ENCODE measurements at regions not wholly inside any gene's neighbourhood (a gene's known extent, or its start where the extent isn't known, plus 50 kb on each side); places are given as distances from the start of the nearest gene placed in this dataset.
A peak's percentile ranks its signal among the peaks of the same experiment; 100 is the strongest.

- no peak for TF ChIP-seq HEYL (CRISPR knock-in tag; IDR thresholded peaks at IDR 0.05)
- no peak for TF ChIP-seq RCOR1 (IDR thresholded peaks at IDR 0.05; ENCODE audit: low read depth, low read length)
- TF ChIP-seq HOXB13 (CRISPR knock-in tag; IDR thresholded peaks at IDR 0.05; ENCODE audit: low read depth), result no peak
- no peak for TF ChIP-seq CBX2 (IDR thresholded peaks at IDR 0.05; ENCODE audit: borderline replicate concordance, low read depth)
- no peak for TF ChIP-seq NPAS2 (CRISPR knock-in tag; IDR thresholded peaks at IDR 0.05; ENCODE audit: borderline replicate concordance)
- TF ChIP-seq CEBPB (IDR thresholded peaks at IDR 0.05), result no peak
- TF ChIP-seq FOXS1 (CRISPR knock-in tag; IDR thresholded peaks at IDR 0.05), result no peak
- TF ChIP-seq PHF8 (IDR thresholded peaks at IDR 0.05; ENCODE audit: borderline replicate concordance, low read depth), result no peak
- no peak for TF ChIP-seq ZC3H11A (IDR thresholded peaks at IDR 0.05)
Measured at GRCh38 chr2:142777742-142778141, 99.7 kb upstream of the KYNU start (continued).

GRCh38 chr2:142769761-142770160, 107.7 kb upstream of the KYNU start:
- Histone ChIP-seq H3K9me3 (peaks cover 4% of the 10 kb centered on the region; the same call in 2 of the 3 replicates), H3K4me2 (no peak overlapping the region), H3K4me1 (no peaks in the 10 kb centered on the region), H3K27ac (no peak overlapping the region), H3K4me3 (no peak overlapping the region)
- no peak for DNase-seq (ENCODE audit: low read depth in 1 of 2, low spot score in 1 of 2)
- POLR2A ChIA-PET, result no interaction called here
- WGBS (ENCODE audit: missing lambda C conversion rate), result 95% methylated on average over 1 of the region's 1 CpG
- no peak for ATAC-seq
- TF ChIP-seq NR3C1 (IDR thresholded peaks at IDR 0.05) (no peak), ZC3H11A (IDR thresholded peaks at IDR 0.05) (no peak), MAZ (IDR thresholded peaks at IDR 0.05; ENCODE audit: borderline replicate concordance, low read depth, low read length) (no peak), FOSL2 (IDR thresholded peaks at IDR 0.05) (no peak), FOSL2 (CRISPR knock-in tag; IDR thresholded peaks at IDR 0.05) (no peak), HOXB13 (CRISPR knock-in tag; IDR thresholded peaks at IDR 0.05; ENCODE audit: low read depth) (no peak), RARB (CRISPR knock-in tag; IDR thresholded peaks at IDR 0.05) (no peak), CEBPB (IDR thresholded peaks at IDR 0.05) (no peak), MAFK (IDR thresholded peaks at IDR 0.05; ENCODE audit: partially characterized antibody) (no peak), EHF (CRISPR knock-in tag; IDR thresholded peaks at IDR 0.05) (no peak), CBX8 (IDR thresholded peaks at IDR 0.05) (no peak), ZSCAN20 (CRISPR knock-in tag; IDR thresholded peaks at IDR 0.05) (no peak), CBX2 (IDR thresholded peaks at IDR 0.05; ENCODE audit: borderline replicate concordance, low read depth) (no peak)
- CTCF ChIA-PET, result no interaction called here
- FAIRE-seq, result no peak

- POLR2A ChIA-PET, result no interaction called here
- ATAC-seq, result no peak
- no peaks in the 10 kb centered on the region for H3K4me1 ChIP-seq
- H3K9me3 ChIP-seq, result peaks cover 7% of the 10 kb centered on the region; the same call in 2 of the 3 replicates
- no peak overlapping the region for H3K27ac ChIP-seq
- TF ChIP-seq POLR2AphosphoS2 (conservative IDR thresholded peaks at IDR 0.05; ENCODE audit: low read length) (no peak), HDAC2 (IDR thresholded peaks at IDR 0.05) (no peak), HEYL (CRISPR knock-in tag; IDR thresholded peaks at IDR 0.05) (no peak), MAFK (IDR thresholded peaks at IDR 0.05; ENCODE audit: partially characterized antibody) (peak; percentile 61), HES2 (IDR thresholded peaks at IDR 0.05) (no peak)
- CTCF ChIA-PET, result no interaction called here
- no peak overlapping the region for H3K4me2 ChIP-seq
- FAIRE-seq, result no peak
- DNase-seq (ENCODE audit: low read depth in 1 of 2, low spot score in 1 of 2), result no peak
- no peak overlapping the region for H3K4me3 ChIP-seq
Measured at GRCh38 chr2:142767847-142768246, 109.6 kb upstream of the KYNU start.

- FAIRE-seq (no peak), DNase-seq (ENCODE audit: low read depth in 1 of 2, low spot score in 1 of 2) (no peak), ATAC-seq (no peak)
- POLR2A ChIA-PET, result no interaction called here
- Histone ChIP-seq H3K27ac (no peak overlapping the region), H3K4me1 (peaks cover 32% of the 10 kb centered on the region), H3K4me2 (no peak overlapping the region), H3K9me3 (0 out of 3 replicates have a peak, but pooled peaks cover 3% of the 10 kb centered on the region), H3K4me3 (no peak overlapping the region)
- CTCF ChIA-PET, result interaction anchor here (0.9 kb wide), 1 partner anchor 76 kb away, joined by 3 read pairs; no protein-coding TSS in a partner anchor
- WGBS (ENCODE audit: missing lambda C conversion rate), result 72% methylated on average over 3 of the region's 3 CpGs
- TF ChIP-seq E2F6 (IDR thresholded peaks at IDR 0.05; ENCODE audit: borderline replicate concordance, low read depth) (no peak), CBX2 (IDR thresholded peaks at IDR 0.05; ENCODE audit: borderline replicate concordance, low read depth) (no peak)
Measured at GRCh38 chr2:142758973-142759372, 118.5 kb upstream of the KYNU start.

Data from A549 (cell line).